ENCODE measurements at regions not wholly inside any gene's neighbourhood (a gene's known extent, or its start where the extent isn't known, plus 50 kb on each side); places are given as distances from the start of the nearest gene placed in this dataset.

GRCh38 chr3:144843099-144843498 is 871.5 kb downstream of the DIPK2A start:
- TF ChIP-seq CTCF (IDR thresholded peaks at IDR 0.05) (no peak), POLR2AphosphoS5 (IDR thresholded peaks at IDR 0.05) (no peak), POLR2A (IDR thresholded peaks at IDR 0.05) (no peak)
